Endothelial cell (in vitro differentiated cells): ENCODE measurements at regions not wholly inside any gene's neighbourhood (a gene's known extent, or its start where the extent isn't known, plus 50 kb on each side); places are given as distances from the start of the nearest gene placed in this dataset.

Experiments
- DNase-seq: peaks from one replicate; pipeline ENCODE4 v3.0.0; 2021; ENCODE audit warnings: low spot score
- H3K27ac Mint-ChIP-seq: one replicate; pipeline ENCODE4 v1.8.0; 2021; ENCODE audit warnings: mixed read lengths, inconsistent platforms; ENCODE audit not compliant: unreplicated experiment
- H3K27me3 Mint-ChIP-seq: one replicate; pipeline ENCODE4 v1.8.0; 2021; ENCODE audit warnings: mild to moderate bottlenecking, moderate library complexity, mixed read lengths, inconsistent platforms; ENCODE audit not compliant: unreplicated experiment
- H3K36me3 Mint-ChIP-seq: one replicate; pipeline ENCODE4 v1.8.0; 2021; ENCODE audit warnings: mild to moderate bottlenecking, low read depth, mixed read lengths, inconsistent platforms; ENCODE audit not compliant: unreplicated experiment
- H3K4me1 Mint-ChIP-seq: one replicate; pipeline ENCODE4 v1.8.0; 2021; ENCODE audit warnings: mild to moderate bottlenecking, mixed read lengths, inconsistent platforms; ENCODE audit not compliant: unreplicated experiment
- H3K4me3 Mint-ChIP-seq: one replicate; pipeline ENCODE4 v1.8.0; 2021; ENCODE audit warnings: mild to moderate bottlenecking, mixed read lengths, inconsistent platforms; ENCODE audit not compliant: unreplicated experiment
- H3K9me3 Mint-ChIP-seq: one replicate; pipeline ENCODE4 v1.8.0; 2021; ENCODE audit warnings: mixed read lengths, inconsistent platforms; ENCODE audit not compliant: unreplicated experiment
- CTCF ChIP-seq: fragments of 200-600 bp; sonication (generic); IDR thresholded peaks from one replicate; pipeline ENCODE4 v1.5.0; 2021; ENCODE audit warnings: antibody characterized with exemption; ENCODE audit not compliant: unreplicated experiment

- Mint-ChIP-seq H3K36me3 (no peaks in the 10 kb centered on the region), H3K27me3 (no peaks in the 10 kb centered on the region), H3K27ac (no peak overlapping the region), H3K4me3 (no peak overlapping the region), H3K4me1 (peaks cover 6% of the 10 kb centered on the region), H3K9me3 (no peaks in the 10 kb centered on the region)
- TF ChIP-seq CTCF: no peak
- no peak for DNase-seq
Measured at GRCh38 chr2:223169830-223170605, 118.0 kb downstream of the KCNE4 start.

GRCh38 chr2:223176970-223177369 lies 125.0 kb downstream of the KCNE4 start:
- no peak overlapping the region for H3K27ac Mint-ChIP-seq
- no peak overlapping the region for H3K4me3 Mint-ChIP-seq
- no peaks in the 10 kb centered on the region for H3K9me3 Mint-ChIP-seq
- no peaks in the 10 kb centered on the region for H3K4me1 Mint-ChIP-seq
- TF ChIP-seq CTCF: no peak
- no peaks in the 10 kb centered on the region for H3K36me3 Mint-ChIP-seq
- no peaks in the 10 kb centered on the region for H3K27me3 Mint-ChIP-seq
- no peak for DNase-seq

- Mint-ChIP-seq H3K27ac (no peak overlapping the region), H3K4me1 (no peaks in the 10 kb centered on the region), H3K36me3 (no peaks in the 10 kb centered on the region), H3K4me3 (no peak overlapping the region), H3K9me3 (no peaks in the 10 kb centered on the region), H3K27me3 (no peaks in the 10 kb centered on the region)
- DNase-seq: no peak
- no peak for TF ChIP-seq CTCF
Measured at GRCh38 chr2:223180463-223180862, 128.5 kb downstream of the KCNE4 start.

- Mint-ChIP-seq H3K27ac (no peak overlapping the region), H3K27me3 (no peaks in the 10 kb centered on the region), H3K4me1 (no peaks in the 10 kb centered on the region), H3K36me3 (no peaks in the 10 kb centered on the region), H3K9me3 (no peaks in the 10 kb centered on the region), H3K4me3 (no peak overlapping the region)
- no peak for DNase-seq
- TF ChIP-seq CTCF: no peak
Measured at GRCh38 chr2:223181561-223181960, 129.6 kb downstream of the KCNE4 start.

GRCh38 chr2:223182356-223182755 lies 130.4 kb downstream of the KCNE4 start:
- H3K4me1 Mint-ChIP-seq: no peaks in the 10 kb centered on the region
- H3K36me3 Mint-ChIP-seq: no peaks in the 10 kb centered on the region
- DNase-seq: no peak

More at GRCh38 chr2:223182356-223182755, 130.4 kb downstream of the KCNE4 start:
- Mint-ChIP-seq H3K4me3 (no peak overlapping the region), H3K9me3 (no peaks in the 10 kb centered on the region), H3K27ac (no peak overlapping the region), H3K27me3 (no peaks in the 10 kb centered on the region)
- no peak for TF ChIP-seq CTCF
